ENCODE measurements at regions not wholly inside any gene's neighbourhood (a gene's known extent, or its start where the extent isn't known, plus 50 kb on each side); places are given as distances from the start of the nearest gene placed in this dataset.

DNA sequence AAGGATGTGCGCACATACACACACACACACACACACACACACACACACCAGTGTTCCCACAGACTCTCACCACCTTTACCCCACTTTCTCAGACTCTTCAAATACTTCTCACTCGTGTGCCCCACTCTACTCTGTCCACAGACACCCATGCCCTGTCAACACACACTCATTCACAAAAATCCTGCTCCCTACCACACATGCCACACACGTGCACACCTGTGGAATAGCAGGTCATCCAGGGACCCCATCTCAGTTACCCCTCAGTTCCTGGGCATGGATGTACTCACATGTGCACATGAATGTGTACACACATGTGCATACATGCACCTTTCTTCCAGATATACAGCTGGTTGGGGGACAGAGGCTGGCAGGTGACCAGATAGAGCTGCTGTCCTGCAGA is 142.9 kb downstream of the EMX2 start:
- H3K9me3 ChIP-seq: no peaks in the 10 kb centered on the region
- no peak overlapping the region for H3K4me2 ChIP-seq
- 37% methylated on average over 3 of the region's 3 CpGs for WGBS (ENCODE audit: missing lambda C conversion rate)
- ChIA-PET POLR2A (no interaction called here), CTCF (interaction anchor here (0.7 to 1.4 kb wide), 2 partner anchors 15 to 125 kb away, joined by 3 read pairs; no protein-coding TSS in a partner anchor)
- ATAC-seq (no peak), FAIRE-seq (no peak), DNase-seq (ENCODE audit: low read depth in 1 of 2, low spot score in 1 of 2) (no peak)
- TF ChIP-seq CBX8 (IDR thresholded peaks at IDR 0.05): no peak
- TF ChIP-seq RFX5 (IDR thresholded peaks at IDR 0.05): no peak
- TF ChIP-seq, protein P1, sequence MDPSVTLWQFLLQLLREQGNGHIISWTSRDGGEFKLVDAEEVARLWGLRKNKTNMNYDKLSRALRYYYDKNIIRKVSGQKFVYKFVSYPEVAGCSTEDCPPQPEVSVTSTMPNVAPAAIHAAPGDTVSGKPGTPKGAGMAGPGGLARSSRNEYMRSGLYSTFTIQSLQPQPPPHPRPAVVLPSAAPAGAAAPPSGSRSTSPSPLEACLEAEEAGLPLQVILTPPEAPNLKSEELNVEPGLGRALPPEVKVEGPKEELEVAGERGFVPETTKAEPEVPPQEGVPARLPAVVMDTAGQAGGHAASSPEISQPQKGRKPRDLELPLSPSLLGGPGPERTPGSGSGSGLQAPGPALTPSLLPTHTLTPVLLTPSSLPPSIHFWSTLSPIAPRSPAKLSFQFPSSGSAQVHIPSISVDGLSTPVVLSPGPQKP (IDR thresholded peaks at IDR 0.05; ENCODE audit: low read depth, low read length): no peak
- no peak for TF ChIP-seq EHMT2 (IDR thresholded peaks at IDR 0.05; ENCODE audit: low read depth)
- H3K4me1 ChIP-seq: peaks cover 10% of the 10 kb centered on the region; the same call in 1 of the 3 replicates
- no peak overlapping the region for H3K27ac ChIP-seq
- H3K4me3 ChIP-seq: no peak overlapping the region

DNA sequence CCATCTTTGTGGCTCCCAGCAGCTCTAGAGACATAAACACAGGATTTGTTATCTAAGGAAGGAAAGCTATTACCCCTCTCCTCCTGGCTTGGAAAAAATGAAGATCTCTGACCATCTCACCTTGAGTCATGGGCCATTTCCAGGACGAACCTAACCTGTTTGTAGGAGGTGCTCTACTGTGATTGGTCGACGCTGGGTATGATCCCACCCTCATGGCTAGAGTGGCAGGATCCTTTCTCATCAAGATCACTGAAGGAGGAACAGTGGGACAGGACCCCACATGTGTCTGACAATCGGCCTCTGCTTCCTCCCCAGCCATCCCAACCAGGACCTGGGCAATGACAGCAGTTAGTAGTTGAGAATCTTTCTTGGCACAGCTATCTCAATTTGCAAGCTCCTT is 144.1 kb downstream of the EMX2 start:
- POLR2A ChIA-PET: no interaction called here
- H3K4me2 ChIP-seq: peak overlapping the region; percentile 23; the same call in 1 of the 3 replicates
- ATAC-seq: peak in 1 of 2 experiments; percentile 27; a peak in 1 of 6 replicates

DNA sequence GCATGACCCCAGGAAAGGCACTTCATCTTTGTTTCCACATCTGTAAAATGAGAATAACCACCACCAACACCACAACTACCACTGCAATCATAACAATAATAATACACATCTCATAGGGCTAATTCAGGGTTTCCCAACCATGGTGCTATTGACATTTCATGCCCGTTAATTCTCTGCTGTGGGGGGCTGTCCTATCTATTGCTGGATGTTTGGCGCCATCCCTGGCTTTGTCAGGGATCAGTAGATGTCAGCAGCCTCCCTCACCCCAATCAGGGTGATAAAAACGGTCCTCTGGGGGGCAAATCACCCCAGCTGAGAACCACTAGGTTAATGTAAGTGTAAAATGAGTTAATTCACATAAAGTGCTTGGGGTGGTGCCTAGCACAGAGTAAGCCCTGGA is 145.8 kb downstream of the EMX2 start:
- 10% methylated on average over 3 of the region's 3 CpGs for WGBS (ENCODE audit: missing lambda C conversion rate)

More for the DNA sequence above, 144.1 kb downstream of the EMX2 start:
- no peak for FAIRE-seq
- Histone ChIP-seq H3K4me1 (peaks cover 10% of the 10 kb centered on the region; the same call in 1 of the 3 replicates), H3K9me3 (no peaks in the 10 kb centered on the region), H3K27ac (no peak overlapping the region), H3K4me3 (no peak overlapping the region)
- WGBS (ENCODE audit: missing lambda C conversion rate): 22% methylated on average over 3 of the region's 4 CpGs
- CTCF ChIA-PET: no interaction called here
- no peak for TF ChIP-seq HDAC2 (IDR thresholded peaks at IDR 0.05)
- TF ChIP-seq HOXB13 (CRISPR knock-in tag; IDR thresholded peaks at IDR 0.05; ENCODE audit: low read depth): no peak
- TF ChIP-seq, protein P2, sequence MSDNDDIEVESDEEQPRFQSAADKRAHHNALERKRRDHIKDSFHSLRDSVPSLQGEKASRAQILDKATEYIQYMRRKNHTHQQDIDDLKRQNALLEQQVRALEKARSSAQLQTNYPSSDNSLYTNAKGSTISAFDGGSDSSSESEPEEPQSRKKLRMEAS (IDR thresholded peaks at IDR 0.05): no peak
- TF ChIP-seq EHF (CRISPR knock-in tag; IDR thresholded peaks at IDR 0.05): no peak
- TF ChIP-seq, protein P3, sequence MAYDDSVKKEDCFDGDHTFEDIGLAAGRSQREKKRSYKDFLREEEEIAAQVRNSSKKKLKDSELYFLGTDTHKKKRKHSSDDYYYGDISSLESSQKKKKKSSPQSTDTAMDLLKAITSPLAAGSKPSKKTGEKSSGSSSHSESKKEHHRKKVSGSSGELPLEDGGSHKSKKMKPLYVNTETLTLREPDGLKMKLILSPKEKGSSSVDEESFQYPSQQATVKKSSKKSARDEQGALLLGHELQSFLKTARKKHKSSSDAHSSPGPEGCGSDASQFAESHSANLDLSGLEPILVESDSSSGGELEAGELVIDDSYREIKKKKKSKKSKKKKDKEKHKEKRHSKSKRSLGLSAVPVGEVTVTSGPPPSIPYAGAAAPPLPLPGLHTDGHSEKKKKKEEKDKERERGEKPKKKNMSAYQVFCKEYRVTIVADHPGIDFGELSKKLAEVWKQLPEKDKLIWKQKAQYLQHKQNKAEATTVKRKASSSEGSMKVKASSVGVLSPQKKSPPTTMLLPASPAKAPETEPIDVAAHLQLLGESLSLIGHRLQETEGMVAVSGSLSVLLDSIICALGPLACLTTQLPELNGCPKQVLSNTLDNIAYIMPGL (CRISPR knock-in tag; IDR thresholded peaks at IDR 0.05; ENCODE audit: borderline replicate concordance): no peak
- TF ChIP-seq FOSL2 (IDR thresholded peaks at IDR 0.05): no peak
- no peak for TF ChIP-seq FOSL2 (CRISPR knock-in tag; IDR thresholded peaks at IDR 0.05)
- no peak for TF ChIP-seq RARB (CRISPR knock-in tag; IDR thresholded peaks at IDR 0.05)
- TF ChIP-seq CEBPB (IDR thresholded peaks at IDR 0.05): no peak
- TF ChIP-seq HEYL (CRISPR knock-in tag; IDR thresholded peaks at IDR 0.05): no peak
- no peak for TF ChIP-seq RCOR1 (IDR thresholded peaks at IDR 0.05; ENCODE audit: low read depth, low read length)
- TF ChIP-seq GATA3 (IDR thresholded peaks at IDR 0.05; ENCODE audit: borderline replicate concordance): no peak
- no peak for DNase-seq (ENCODE audit: low read depth in 1 of 2, low spot score in 1 of 2)

More for the DNA sequence above, 145.8 kb downstream of the EMX2 start:
- ATAC-seq: no peak
- ChIA-PET CTCF (interaction anchor here (1.1 to 1.3 kb wide), 2 partner anchors 15 to 151 kb away, joined by 3 to 4 read pairs; no protein-coding TSS in a partner anchor), POLR2A (no interaction called here)
- DNase-seq (ENCODE audit: low read depth in 1 of 2, low spot score in 1 of 2): no peak
- no peak overlapping the region for H3K27ac ChIP-seq
- no peak overlapping the region for H3K4me2 ChIP-seq
- no peaks in the 10 kb centered on the region for H3K9me3 ChIP-seq
- no peak for TF ChIP-seq KDM1A (IDR thresholded peaks at IDR 0.05; ENCODE audit: low read depth)
- TF ChIP-seq, protein P4, sequence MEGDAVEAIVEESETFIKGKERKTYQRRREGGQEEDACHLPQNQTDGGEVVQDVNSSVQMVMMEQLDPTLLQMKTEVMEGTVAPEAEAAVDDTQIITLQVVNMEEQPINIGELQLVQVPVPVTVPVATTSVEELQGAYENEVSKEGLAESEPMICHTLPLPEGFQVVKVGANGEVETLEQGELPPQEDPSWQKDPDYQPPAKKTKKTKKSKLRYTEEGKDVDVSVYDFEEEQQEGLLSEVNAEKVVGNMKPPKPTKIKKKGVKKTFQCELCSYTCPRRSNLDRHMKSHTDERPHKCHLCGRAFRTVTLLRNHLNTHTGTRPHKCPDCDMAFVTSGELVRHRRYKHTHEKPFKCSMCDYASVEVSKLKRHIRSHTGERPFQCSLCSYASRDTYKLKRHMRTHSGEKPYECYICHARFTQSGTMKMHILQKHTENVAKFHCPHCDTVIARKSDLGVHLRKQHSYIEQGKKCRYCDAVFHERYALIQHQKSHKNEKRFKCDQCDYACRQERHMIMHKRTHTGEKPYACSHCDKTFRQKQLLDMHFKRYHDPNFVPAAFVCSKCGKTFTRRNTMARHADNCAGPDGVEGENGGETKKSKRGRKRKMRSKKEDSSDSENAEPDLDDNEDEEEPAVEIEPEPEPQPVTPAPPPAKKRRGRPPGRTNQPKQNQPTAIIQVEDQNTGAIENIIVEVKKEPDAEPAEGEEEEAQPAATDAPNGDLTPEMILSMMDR (IDR thresholded peaks at IDR 0.05): no peak
- no peak for TF ChIP-seq RFX5 (IDR thresholded peaks at IDR 0.05)
- TF ChIP-seq CHD4 (IDR thresholded peaks at IDR 0.05; ENCODE audit: borderline replicate concordance): no peak
- TF ChIP-seq, protein P3 (CRISPR knock-in tag; IDR thresholded peaks at IDR 0.05; ENCODE audit: borderline replicate concordance): no peak
- no peak for TF ChIP-seq HOXB13 (CRISPR knock-in tag; IDR thresholded peaks at IDR 0.05; ENCODE audit: low read depth)
- no peak for TF ChIP-seq HEYL (CRISPR knock-in tag; IDR thresholded peaks at IDR 0.05)
- H3K4me1 ChIP-seq: peaks cover 10% of the 10 kb centered on the region; the same call in 1 of the 3 replicates
- H3K4me3 ChIP-seq: no peak overlapping the region
- FAIRE-seq: no peak

Data from A549 (cell line).